Fibroblast of the aortic adventitia (primary cell): ENCODE measurements at regions not wholly inside any gene's neighbourhood (a gene's known extent, or its start where the extent isn't known, plus 50 kb on each side); places are given as distances from the start of the nearest gene placed in this dataset.
"Not testable (repeated sequence)": the region's sequence is repeated elsewhere in the genome, so short reads cannot be mapped to it uniquely, and the experiment has no call there.

Source experiments
- DNase-seq: peaks from one replicate; pipeline ENCODE4 v3.0.0-alpha.2; 2010; ENCODE audit warnings: low read depth
- H3K4me3 ChIP-seq: 2 replicates; pipeline ENCODE4 v1.5.1; 2011; ENCODE audit warnings: low read depth, mild to moderate bottlenecking, control low read depth, low read length, moderate library complexity
- CTCF ChIP-seq: IDR thresholded peaks from 2 replicates; pipeline ENCODE4 v1.5.1; 2011; ENCODE audit warnings: mild to moderate bottlenecking, low read length, control low read depth, inconsistent platforms; ENCODE audit not compliant: insufficient read depth

- no peak for DNase-seq
- TF ChIP-seq CTCF = no peak
- no peak overlapping the region for H3K4me3 ChIP-seq
Observed at GRCh38 chr16:29302976-29303375, 103.5 kb downstream of the NPIPB11 start.

GRCh38 chr16:29302433-29302832 is 104.1 kb downstream of the NPIPB11 start:
- DNase-seq, H3K4me3 ChIP-seq: not testable (repeated sequence)

GRCh38 chr16:29301662-29302285 is 104.7 kb downstream of the NPIPB11 start:
- DNase-seq, H3K4me3 ChIP-seq: not testable (repeated sequence)

- DNase-seq, H3K4me3 ChIP-seq: not testable (repeated sequence)
Observed at GRCh38 chr16:29300541-29301535, 105.7 kb downstream of the NPIPB11 start.

GRCh38 chr16:29300030-29300491 is 106.5 kb downstream of the NPIPB11 start:
- H3K4me3 ChIP-seq = not testable (repeated sequence)
- peak; percentile 87 for DNase-seq

- not testable (repeated sequence) for H3K4me3 ChIP-seq, DNase-seq
Observed at GRCh38 chr16:29298997-29299396, 107.5 kb downstream of the NPIPB11 start.

- not testable (repeated sequence) for DNase-seq, H3K4me3 ChIP-seq
Observed at GRCh38 chr16:29298307-29298706, 108.2 kb downstream of the NPIPB11 start.

GRCh38 chr16:29297809-29298177 is 108.7 kb downstream of the NPIPB11 start:
- not testable (repeated sequence) for H3K4me3 ChIP-seq, DNase-seq

GRCh38 chr16:29297144-29297808 is 109.2 kb downstream of the NPIPB11 start:
- H3K4me3 ChIP-seq, DNase-seq: not testable (repeated sequence)

- H3K4me3 ChIP-seq, DNase-seq: not testable (repeated sequence)
Observed at GRCh38 chr16:29296176-29296575, 110.3 kb downstream of the NPIPB11 start.

- not testable (repeated sequence) for H3K4me3 ChIP-seq, DNase-seq
Observed at GRCh38 chr16:29294951-29295795, 111.3 kb downstream of the NPIPB11 start.

GRCh38 chr16:29294400-29294933 is 112.0 kb downstream of the NPIPB11 start:
- H3K4me3 ChIP-seq, DNase-seq: not testable (repeated sequence)

- DNase-seq, H3K4me3 ChIP-seq: not testable (repeated sequence)
Observed at GRCh38 chr16:29293545-29293944, 113.0 kb downstream of the NPIPB11 start.

- not testable (repeated sequence) for H3K4me3 ChIP-seq, DNase-seq
Observed at GRCh38 chr16:29292952-29293471, 113.5 kb downstream of the NPIPB11 start.

- DNase-seq, H3K4me3 ChIP-seq: not testable (repeated sequence)
Observed at GRCh38 chr16:29291329-29292271, 114.9 kb downstream of the NPIPB11 start.
